ENCODE measurements at regions not wholly inside any gene's neighbourhood (a gene's known extent, or its start where the extent isn't known, plus 50 kb on each side); places are given as distances from the start of the nearest gene placed in this dataset.
A peak's percentile ranks its signal among the peaks of the same experiment; 100 is the strongest.

DNA sequence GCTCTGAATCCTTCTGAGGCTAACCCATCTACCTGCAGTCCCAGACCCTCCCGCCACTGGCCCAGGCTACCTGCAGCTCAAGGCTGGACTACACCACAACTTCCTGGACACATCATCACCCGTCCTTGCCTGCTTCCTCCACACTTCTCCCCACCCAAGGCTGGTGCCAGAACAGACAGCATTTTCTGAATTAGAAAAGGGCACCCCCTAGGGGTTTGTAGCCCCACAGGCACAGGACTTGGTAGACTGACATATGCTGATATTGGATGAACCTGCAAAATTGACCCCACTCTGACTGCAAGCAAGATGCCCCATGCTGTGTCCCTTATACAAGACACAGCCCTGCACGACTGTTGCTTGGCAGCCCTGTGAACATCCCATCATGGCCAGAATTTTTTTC is 271.5 kb upstream of the C16orf82 start:
- H3K36me3 ChIP-seq (ENCODE audit: insufficient read depth, low read length): no peaks in the 10 kb centered on the region
- no peak overlapping the region for H3K27ac ChIP-seq (ENCODE audit: low read depth, low read length, poor library complexity, severe bottlenecking)
- TF ChIP-seq, protein P1, sequence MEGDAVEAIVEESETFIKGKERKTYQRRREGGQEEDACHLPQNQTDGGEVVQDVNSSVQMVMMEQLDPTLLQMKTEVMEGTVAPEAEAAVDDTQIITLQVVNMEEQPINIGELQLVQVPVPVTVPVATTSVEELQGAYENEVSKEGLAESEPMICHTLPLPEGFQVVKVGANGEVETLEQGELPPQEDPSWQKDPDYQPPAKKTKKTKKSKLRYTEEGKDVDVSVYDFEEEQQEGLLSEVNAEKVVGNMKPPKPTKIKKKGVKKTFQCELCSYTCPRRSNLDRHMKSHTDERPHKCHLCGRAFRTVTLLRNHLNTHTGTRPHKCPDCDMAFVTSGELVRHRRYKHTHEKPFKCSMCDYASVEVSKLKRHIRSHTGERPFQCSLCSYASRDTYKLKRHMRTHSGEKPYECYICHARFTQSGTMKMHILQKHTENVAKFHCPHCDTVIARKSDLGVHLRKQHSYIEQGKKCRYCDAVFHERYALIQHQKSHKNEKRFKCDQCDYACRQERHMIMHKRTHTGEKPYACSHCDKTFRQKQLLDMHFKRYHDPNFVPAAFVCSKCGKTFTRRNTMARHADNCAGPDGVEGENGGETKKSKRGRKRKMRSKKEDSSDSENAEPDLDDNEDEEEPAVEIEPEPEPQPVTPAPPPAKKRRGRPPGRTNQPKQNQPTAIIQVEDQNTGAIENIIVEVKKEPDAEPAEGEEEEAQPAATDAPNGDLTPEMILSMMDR (conservative IDR thresholded peaks at IDR 0.05; ENCODE audit: low read length): peak; percentile 87
- no peak for TF ChIP-seq EZH2phosphoT487 (IDR thresholded peaks at IDR 0.05; ENCODE audit: borderline replicate concordance, low read depth, low read length)
- H3K9me3 ChIP-seq (ENCODE audit: low read length): no peaks in the 10 kb centered on the region
- BruUV-seq (replicated peaks): no TSS peak
- H2AFZ ChIP-seq (ENCODE audit: low read length): peak overlapping the region; percentile 53; the same call in 1 of the 2 replicates
- intact Hi-C loops (cut with micrococcal nuclease; ENCODE audit: unreplicated experiment): loop anchor here (1.0 to 10.0 kb wide), 2 partner anchors 150 to 330 kb away; no protein-coding TSS in a partner anchor
- no peak overlapping the region for H3K4me3 ChIP-seq (ENCODE audit: low read depth, low read length, poor library complexity, severe bottlenecking)
- H3K4me1 ChIP-seq (ENCODE audit: insufficient read depth, low read length, poor library complexity, severe bottlenecking): peaks cover 16% of the 10 kb centered on the region
- H4K20me1 ChIP-seq (ENCODE audit: insufficient read depth, low read length): no peaks in the 10 kb centered on the region
- no peaks in the 10 kb centered on the region for H3K9me2 ChIP-seq (ENCODE audit: insufficient read depth, low read length)
- POLR2A ChIA-PET: interaction anchor here (0.6 kb wide), 1 partner anchor 15 kb away, joined by 3 read pairs; no protein-coding TSS in a partner anchor
- CTCF ChIA-PET (ENCODE audit: unreplicated experiment): interaction anchor here (0.8 kb wide), 1 partner anchor 77 kb away, joined by 4 read pairs; no protein-coding TSS in a partner anchor
- H3K79me2 ChIP-seq (ENCODE audit: insufficient read depth, low read depth, low read length): no peaks in the 10 kb centered on the region
- H3K4me2 ChIP-seq (ENCODE audit: low read length): no peak overlapping the region
- peak; percentile 87 for DNase-seq (ENCODE audit: low spot score)

DNA sequence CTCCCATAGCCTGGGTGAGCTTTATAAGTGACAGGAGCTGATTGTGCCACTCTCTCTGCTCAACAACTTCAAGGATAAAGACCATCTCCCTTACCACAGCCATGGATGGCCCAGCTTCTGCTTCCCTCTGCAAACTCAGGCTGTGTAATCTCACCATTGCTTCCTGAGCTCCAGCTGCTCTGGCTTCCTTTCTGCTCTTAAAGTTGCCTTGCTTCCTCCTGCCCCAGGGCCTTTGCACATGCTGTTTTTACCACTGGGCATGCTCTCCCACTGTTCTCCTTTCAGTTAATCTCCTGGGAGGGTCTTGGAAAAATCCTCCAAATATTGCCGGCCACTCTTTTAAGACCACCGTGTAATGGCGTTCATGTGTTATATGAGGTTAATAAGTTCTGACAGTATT is 265.1 kb upstream of the C16orf82 start:
- POLR2A ChIA-PET: no interaction called here
- Histone ChIP-seq H3K79me2 (ENCODE audit: insufficient read depth, low read depth, low read length) (no peaks in the 10 kb centered on the region), H3K27ac (ENCODE audit: low read depth, low read length, poor library complexity, severe bottlenecking) (no peak overlapping the region), H3K4me1 (ENCODE audit: insufficient read depth, low read length, poor library complexity, severe bottlenecking) (no peaks in the 10 kb centered on the region), H3K4me3 (ENCODE audit: low read depth, low read length, poor library complexity, severe bottlenecking) (no peak overlapping the region), H3K4me2 (ENCODE audit: low read length) (no peak overlapping the region), H2AFZ (ENCODE audit: low read length) (no peak overlapping the region), H4K20me1 (ENCODE audit: insufficient read depth, low read length) (no peaks in the 10 kb centered on the region), H3K9me3 (ENCODE audit: low read length) (no peaks in the 10 kb centered on the region), H3K9me2 (ENCODE audit: insufficient read depth, low read length) (no peaks in the 10 kb centered on the region), H3K36me3 (ENCODE audit: insufficient read depth, low read length) (no peaks in the 10 kb centered on the region)
- DNase-seq (ENCODE audit: low spot score): no peak
- BruUV-seq (replicated peaks): no TSS peak
- CTCF ChIA-PET (ENCODE audit: unreplicated experiment): no interaction called here
- intact Hi-C loops (cut with micrococcal nuclease; ENCODE audit: unreplicated experiment): no loop called here
- TF ChIP-seq, protein P1 (conservative IDR thresholded peaks at IDR 0.05; ENCODE audit: low read length): no peak
- no peak for TF ChIP-seq EZH2phosphoT487 (IDR thresholded peaks at IDR 0.05; ENCODE audit: borderline replicate concordance, low read depth, low read length)

- POLR2A ChIA-PET: interaction anchor here (0.7 kb wide), 1 partner anchor 368 kb away, joined by 6 read pairs; no protein-coding TSS in a partner anchor
- no TSS peak for BruUV-seq (replicated peaks)
- DNase-seq (ENCODE audit: low spot score): no peak
- Histone ChIP-seq H3K9me2 (ENCODE audit: insufficient read depth, low read length) (no peaks in the 10 kb centered on the region), H3K4me2 (ENCODE audit: low read length) (no peak overlapping the region), H2AFZ (ENCODE audit: low read length) (no peak overlapping the region), H3K36me3 (ENCODE audit: insufficient read depth, low read length) (no peaks in the 10 kb centered on the region), H3K4me3 (ENCODE audit: low read depth, low read length, poor library complexity, severe bottlenecking) (no peak overlapping the region), H3K79me2 (ENCODE audit: insufficient read depth, low read depth, low read length) (no peaks in the 10 kb centered on the region), H3K9me3 (ENCODE audit: low read length) (no peaks in the 10 kb centered on the region), H4K20me1 (ENCODE audit: insufficient read depth, low read length) (no peaks in the 10 kb centered on the region), H3K27ac (ENCODE audit: low read depth, low read length, poor library complexity, severe bottlenecking) (no peak overlapping the region), H3K4me1 (ENCODE audit: insufficient read depth, low read length, poor library complexity, severe bottlenecking) (no peaks in the 10 kb centered on the region)
- TF ChIP-seq EZH2phosphoT487 (IDR thresholded peaks at IDR 0.05; ENCODE audit: borderline replicate concordance, low read depth, low read length): no peak
- TF ChIP-seq, protein P1 (conservative IDR thresholded peaks at IDR 0.05; ENCODE audit: low read length): no peak
- intact Hi-C loops (cut with micrococcal nuclease; ENCODE audit: unreplicated experiment): no loop called here
- CTCF ChIA-PET (ENCODE audit: unreplicated experiment): no interaction called here
These were observed 264.3 kb upstream of the C16orf82 start for GRCh38 chr16:26802440-26802839.
